HCT116 (cell line): ENCODE measurements at regions not wholly inside any gene's neighbourhood (a gene's known extent, or its start where the extent isn't known, plus 50 kb on each side); places are given as distances from the start of the nearest gene placed in this dataset.

Experiments
- ATF3 ChIP-seq: IDR thresholded peaks from 2 replicates; pipeline ENCODE4 v1.6.1; 2012
- CBX3 ChIP-seq: IDR thresholded peaks from 2 replicates; pipeline ENCODE4 v1.6.1; 2012; ENCODE audit warnings: low read depth
- CTCF ChIP-seq, 3 experiments: fragments of 200-600 bp in 1 of 3; sonication (generic) in 1 of 3; IDR thresholded peaks in 2 of 3; conservative IDR thresholded peaks in 1 of 3; 2 replicates each; pipeline ENCODE4 v1.5.1; 2012 to 2017; ENCODE audit warnings: low read depth in 2 of 3, low read length in 2 of 3, antibody characterized with exemption in 1 of 3, borderline replicate concordance in 1 of 3, control low read depth in 1 of 3, mild to moderate bottlenecking in 1 of 3, mixed read lengths in 1 of 3, mixed run types in 1 of 3, moderate library complexity in 1 of 3; ENCODE audit not compliant: insufficient read depth in 1 of 3
- ELF1 ChIP-seq: IDR thresholded peaks from 2 replicates; pipeline ENCODE4 v1.6.1; 2012; ENCODE audit warnings: low read depth, borderline replicate concordance
- EZH2 ChIP-seq: fragments of 200-600 bp; sonication (generic); IDR thresholded peaks from 2 replicates; pipeline ENCODE4 v1.6.1; 2017; ENCODE audit warnings: antibody characterized with exemption, mixed run types
- JUND ChIP-seq: IDR thresholded peaks from 2 replicates; pipeline ENCODE4 v1.6.1; 2012
- MAX ChIP-seq: IDR thresholded peaks from 2 replicates; pipeline ENCODE4 v1.6.1; 2012
- POLR2A ChIP-seq: IDR thresholded peaks from 2 replicates; pipeline ENCODE4 v1.7.0; 2011; ENCODE audit warnings: borderline replicate concordance; ENCODE audit not compliant: insufficient read depth, insufficient read length; ENCODE audit errors: extremely low read depth
- POLR2AphosphoS5 ChIP-seq: IDR thresholded peaks from 2 replicates; pipeline ENCODE4 v1.6.1; 2011; ENCODE audit warnings: mild to moderate bottlenecking, low read depth, low read length, moderate library complexity
- SIN3A ChIP-seq: IDR thresholded peaks from 2 replicates; pipeline ENCODE4 v1.6.1; 2012; ENCODE audit warnings: low read depth
- ZNF274 ChIP-seq: fragments of 200-500 bp; sonication (Bioruptor generic); IDR thresholded peaks from 2 replicates; pipeline ENCODE4 v1.6.1; 2014; ENCODE audit warnings: mild to moderate bottlenecking, low read depth, low read length, inconsistent platforms

GRCh38 chr13:50209631-50210030 lies 194.4 kb downstream of the KCNRG start:
- TF ChIP-seq POLR2AphosphoS5 (no peak), MAX (no peak), CTCF (IDR thresholded peaks at IDR 0.05 in 2 of 3, conservative IDR thresholded peaks at IDR 0.05 in 1 of 3; ENCODE audit: borderline replicate concordance in 1 of 3, insufficient read depth in 1 of 3, low read depth in 2 of 3, low read length in 2 of 3) (no peak), JUND (no peak), EZH2 (no peak), ZNF274 (no peak), SIN3A (no peak), POLR2A (no peak), CBX3 (no peak), ELF1 (no peak), ATF3 (no peak)
